Skin epidermis (tissue), 12 donors: ENCODE measurements at regions not wholly inside any gene's neighbourhood (a gene's known extent, or its start where the extent isn't known, plus 50 kb on each side); places are given as distances from the start of the nearest gene placed in this dataset.
"Not testable (repeated sequence)": the region's sequence is repeated elsewhere in the genome, so short reads cannot be mapped to it uniquely, and the experiment has no call there.

Source experiments
- H3K27ac ChIP-seq, 21 experiments: fragments of 200-600 bp; sonication (generic) in 11 of 21; one replicate each; pipeline ENCODE4 v1.5.0; 2020; ENCODE audit warnings: mild to moderate bottlenecking in 3 of 21, inconsistent platforms in 2 of 21, moderate library complexity in 2 of 21
- H3K4me3 ChIP-seq, 7 experiments: fragments of 200-600 bp; sonication (generic) in 2 of 7; one replicate each; pipeline ENCODE4 v1.5.0; 2020; ENCODE audit warnings: inconsistent platforms in 2 of 7, mild to moderate bottlenecking in 2 of 7, moderate library complexity in 1 of 7

- Histone ChIP-seq H3K4me3 (no peak overlapping the region), H3K27ac (no peak overlapping the region)
Measured at GRCh38 chr2:129796801-129797488, 182.5 kb upstream of the RAB6C start.

- no peak overlapping the region for H3K27ac ChIP-seq
- no peak overlapping the region for H3K4me3 ChIP-seq
Measured at GRCh38 chr2:129797489-129798300, 181.8 kb upstream of the RAB6C start.

GRCh38 chr2:129798301-129798581, 181.2 kb upstream of the RAB6C start:
- Histone ChIP-seq H3K27ac (no peak overlapping the region), H3K4me3 (no peak overlapping the region)

- Histone ChIP-seq H3K4me3 (no peak overlapping the region), H3K27ac (no peak overlapping the region)
Measured at GRCh38 chr2:129798626-129799025, 180.8 kb upstream of the RAB6C start.

- Histone ChIP-seq H3K4me3 (no peak overlapping the region), H3K27ac (no peak overlapping the region)
Measured at GRCh38 chr2:129799036-129799958, 180.2 kb upstream of the RAB6C start.

GRCh38 chr2:129800285-129800684, 179.2 kb upstream of the RAB6C start:
- H3K4me3 ChIP-seq, result no peak overlapping the region
- no peak overlapping the region for H3K27ac ChIP-seq

DNA sequence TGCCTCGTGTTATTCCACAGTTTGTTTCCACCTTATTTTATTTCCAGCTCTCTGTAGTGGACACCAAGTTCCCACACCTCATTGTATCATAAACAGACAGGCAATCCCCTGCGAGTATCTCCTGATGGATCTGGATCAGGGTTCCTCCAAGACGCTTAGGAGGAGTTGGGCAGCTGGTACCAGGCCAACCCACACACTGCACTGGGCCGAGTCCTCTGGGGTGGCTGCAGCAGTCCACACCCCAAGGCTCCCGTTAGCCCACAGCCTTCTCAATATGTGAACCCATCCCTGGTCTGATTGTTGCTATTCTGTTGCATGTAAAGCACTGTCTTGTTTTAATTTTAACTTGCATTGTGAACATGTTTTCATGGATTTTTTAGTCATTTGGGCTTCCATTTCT, 178.8 kb upstream of the RAB6C start:
- H3K4me3 ChIP-seq, result no peak overlapping the region
- H3K27ac ChIP-seq, result no peak overlapping the region

GRCh38 chr2:129801575-129801974, 177.9 kb upstream of the RAB6C start:
- Histone ChIP-seq H3K4me3 (no peak overlapping the region), H3K27ac (no peak overlapping the region)

- Histone ChIP-seq H3K4me3 (no peak overlapping the region), H3K27ac (no peak overlapping the region)
Measured at GRCh38 chr2:129802290-129802689, 177.2 kb upstream of the RAB6C start.

- no peak overlapping the region for H3K27ac ChIP-seq
Measured at GRCh38 chr2:129803032-129803431, 176.4 kb upstream of the RAB6C start.

DNA sequence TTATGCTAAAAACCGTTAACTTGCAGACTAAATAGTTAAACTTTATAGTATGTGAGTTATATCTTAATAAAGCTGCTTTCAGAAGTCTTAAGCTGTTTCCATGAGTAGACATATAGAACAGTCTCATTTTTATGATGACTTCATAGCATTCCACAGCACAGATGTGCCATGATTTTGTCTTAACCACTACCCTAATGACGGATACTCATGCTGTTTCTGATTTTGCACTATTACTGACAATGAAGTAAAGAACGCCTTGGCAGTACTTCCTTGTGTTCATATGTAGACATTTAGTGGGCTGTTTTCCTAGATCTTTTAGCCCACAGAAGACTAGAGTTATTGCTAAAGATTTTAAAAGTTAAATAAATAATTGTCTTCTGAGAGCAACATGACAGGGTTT, 175.6 kb upstream of the RAB6C start:
- H3K4me3 ChIP-seq, result no peak overlapping the region
- no peak overlapping the region for H3K27ac ChIP-seq

More at GRCh38 chr2:129803032-129803431, 176.4 kb upstream of the RAB6C start:
- no peak overlapping the region for H3K4me3 ChIP-seq

DNA sequence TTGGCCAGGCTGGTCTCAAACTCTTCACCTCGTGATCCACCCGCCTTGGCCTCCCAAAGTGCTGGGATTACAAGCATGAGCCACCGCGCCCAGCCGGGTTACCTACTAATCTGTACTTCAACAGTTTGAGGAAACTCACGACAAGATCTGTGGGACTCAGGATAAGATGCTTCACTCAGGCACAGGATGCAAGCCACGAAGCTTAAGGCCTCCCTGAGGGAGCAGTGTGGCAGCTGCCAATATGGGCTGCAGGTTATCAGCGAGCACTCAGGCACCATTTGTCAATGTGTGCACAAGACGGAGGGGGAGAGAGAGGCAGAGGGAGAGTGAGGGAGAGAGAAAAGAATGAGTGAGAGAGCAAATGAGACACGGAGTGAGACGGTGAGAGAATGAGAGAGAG, 173.6 kb upstream of the RAB6C start:
- Histone ChIP-seq H3K4me3 (no peak overlapping the region), H3K27ac (no peak overlapping the region)

- Histone ChIP-seq H3K4me3 (no peak overlapping the region), H3K27ac (no peak overlapping the region)
Measured at GRCh38 chr2:129806317-129806716, 173.1 kb upstream of the RAB6C start.

- Histone ChIP-seq H3K27ac (no peak overlapping the region), H3K4me3 (no peak overlapping the region)
Measured at GRCh38 chr2:129806990-129807389, 172.5 kb upstream of the RAB6C start.

DNA sequence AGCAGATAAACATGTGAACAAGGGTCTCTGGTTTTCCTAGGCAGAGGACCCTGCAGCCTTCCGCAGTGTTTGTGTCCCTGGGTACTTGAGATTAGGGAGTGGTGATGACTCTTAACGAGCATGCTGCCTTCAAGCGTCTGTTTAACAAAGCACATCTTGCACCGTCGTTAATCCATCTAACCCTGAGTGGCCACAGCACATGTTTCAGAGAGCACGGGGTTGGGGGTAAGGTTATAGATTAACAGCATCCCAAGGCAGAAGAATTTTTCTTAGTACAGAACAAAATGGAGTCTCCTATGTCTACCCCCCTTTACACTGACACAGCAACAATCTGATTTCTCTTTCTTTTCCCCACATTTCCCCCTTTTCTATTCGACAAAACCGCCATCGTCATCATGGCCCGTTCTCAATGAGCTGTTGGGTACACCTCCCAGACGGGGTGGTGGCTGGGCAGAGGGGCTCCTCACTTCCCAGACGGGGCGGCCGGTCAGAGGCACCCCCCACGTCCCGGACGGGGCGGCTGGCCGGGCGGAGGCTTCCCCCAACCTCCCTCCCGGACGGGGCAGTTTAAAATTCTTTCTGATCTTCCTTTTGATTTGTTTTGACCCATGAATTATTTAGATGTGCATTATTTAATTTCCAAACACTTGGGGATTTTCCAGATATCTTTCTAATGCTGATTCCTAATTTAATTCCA, 171.7 kb upstream of the RAB6C start:
- not testable (repeated sequence) for H3K4me3 ChIP-seq, H3K27ac ChIP-seq

DNA sequence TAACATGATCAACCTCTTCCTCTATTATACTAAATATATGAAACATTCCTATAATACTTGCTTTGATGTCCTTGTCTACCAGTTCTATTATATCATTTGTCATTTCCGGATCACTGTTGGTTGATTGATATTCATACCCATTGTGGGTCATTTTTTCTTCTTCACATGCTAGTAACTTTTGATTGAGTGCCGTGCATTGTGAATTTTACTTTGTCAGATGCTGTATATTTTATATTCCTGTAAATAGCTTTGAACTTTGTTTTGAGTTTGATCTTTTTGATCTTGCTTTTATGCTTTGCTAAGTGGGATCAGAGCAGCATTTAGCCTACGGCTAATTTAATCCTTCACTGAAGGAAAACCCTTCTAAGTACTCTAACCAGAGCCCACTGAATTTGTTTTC, 168.9 kb upstream of the RAB6C start:
- no peak overlapping the region for H3K27ac ChIP-seq
- H3K4me3 ChIP-seq, result no peak overlapping the region

- no peak overlapping the region for H3K27ac ChIP-seq
Measured at GRCh38 chr2:129812071-129812470, 167.4 kb upstream of the RAB6C start.

GRCh38 chr2:129812654-129813053, 166.8 kb upstream of the RAB6C start:
- no peak overlapping the region for H3K4me3 ChIP-seq
- no peak overlapping the region for H3K27ac ChIP-seq

More at GRCh38 chr2:129812071-129812470, 167.4 kb upstream of the RAB6C start:
- no peak overlapping the region for H3K4me3 ChIP-seq

- no peak overlapping the region for H3K27ac ChIP-seq
- H3K4me3 ChIP-seq, result no peak overlapping the region
Measured at GRCh38 chr2:129813404-129813803, 166.1 kb upstream of the RAB6C start.
